ENCODE measurements at regions not wholly inside any gene's neighbourhood (a gene's known extent, or its start where the extent isn't known, plus 50 kb on each side); places are given as distances from the start of the nearest gene placed in this dataset.

- TF ChIP-seq POLR2A (IDR thresholded peaks at IDR 0.05), result no peak
- TF ChIP-seq CTCF (IDR thresholded peaks at IDR 0.05), result no peak
Observed at GRCh38 chr2:38192046-38192445, 116.1 kb upstream of the CYP1B1 start.

Measured in Peyer's patch (tissue), 4 donors.